ENCODE measurements at regions not wholly inside any gene's neighbourhood (a gene's known extent, or its start where the extent isn't known, plus 50 kb on each side); places are given as distances from the start of the nearest gene placed in this dataset.

DNA sequence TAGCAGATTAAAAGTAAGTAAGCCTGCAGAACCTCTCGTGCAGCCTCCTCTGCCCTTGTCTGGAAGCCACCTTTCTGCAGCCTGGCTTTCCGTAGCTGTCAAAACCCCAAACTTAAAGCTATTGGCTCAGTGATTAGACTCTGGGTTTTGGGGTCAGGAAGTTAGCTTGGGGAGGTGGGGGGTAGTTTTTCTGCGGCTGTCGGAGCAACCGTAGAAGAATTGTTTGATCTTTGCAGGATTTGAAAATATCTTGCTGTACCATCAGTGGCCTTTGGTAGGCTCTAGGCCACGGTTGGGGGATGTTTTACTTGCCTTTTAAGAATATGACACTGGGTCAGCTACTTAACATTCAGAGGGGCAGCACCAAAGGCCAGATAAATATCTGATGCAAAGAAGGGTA lies 88.4 kb upstream of the RASGRP1 start:
- POLR2A ChIA-PET = no interaction called here

More for the DNA sequence above, 88.4 kb upstream of the RASGRP1 start:
- Histone ChIP-seq H3K4me2 (no peak overlapping the region), H3K9ac (no peak overlapping the region), H3K9me3 (no peaks in the 10 kb centered on the region), H3F3A (replicated peaks; ENCODE audit: insufficient read depth) (no peaks in the 10 kb centered on the region), H3K4me3 (ENCODE audit: low read depth in 2 of 2, low read length in 1 of 2) (no peak overlapping the region), H4K20me1 (ENCODE audit: insufficient read depth) (no peaks in the 10 kb centered on the region), H3K27me3 (ENCODE audit: insufficient read depth) (no peaks in the 10 kb centered on the region; the same call in 1 of the 2 replicates), H2AFZ (ENCODE audit: low read depth) (no peak overlapping the region), H3K79me2 (ENCODE audit: insufficient read depth) (no peaks in the 10 kb centered on the region), H3K27ac (ENCODE audit: low read depth in 2 of 2, low read length in 1 of 2) (no peak overlapping the region), H3K4me1 (ENCODE audit: control insufficient read depth in 1 of 2, insufficient read depth in 2 of 2, low read depth in 1 of 2, low read length in 1 of 2) (no peaks in the 10 kb centered on the region), H3K9me2 (no peaks in the 10 kb centered on the region), H3K36me3 (replicated peaks in 1 of 2; ENCODE audit: control insufficient read depth in 1 of 2, insufficient read depth in 2 of 2, low read length in 1 of 2) (no peaks in the 10 kb centered on the region)
- TF ChIP-seq, protein P1, sequence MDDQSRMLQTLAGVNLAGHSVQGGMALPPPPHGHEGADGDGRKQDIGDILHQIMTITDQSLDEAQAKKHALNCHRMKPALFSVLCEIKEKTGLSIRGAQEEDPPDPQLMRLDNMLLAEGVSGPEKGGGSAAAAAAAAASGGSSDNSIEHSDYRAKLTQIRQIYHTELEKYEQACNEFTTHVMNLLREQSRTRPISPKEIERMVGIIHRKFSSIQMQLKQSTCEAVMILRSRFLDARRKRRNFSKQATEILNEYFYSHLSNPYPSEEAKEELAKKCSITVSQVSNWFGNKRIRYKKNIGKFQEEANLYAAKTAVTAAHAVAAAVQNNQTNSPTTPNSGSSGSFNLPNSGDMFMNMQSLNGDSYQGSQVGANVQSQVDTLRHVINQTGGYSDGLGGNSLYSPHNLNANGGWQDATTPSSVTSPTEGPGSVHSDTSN (IDR thresholded peaks at IDR 0.05) = no peak
- TF ChIP-seq YY1 (IDR thresholded peaks at IDR 0.05; ENCODE audit: low read depth) (no peak), MAX (IDR thresholded peaks at IDR 0.05; ENCODE audit: low read depth) (no peak), TAF1 (IDR thresholded peaks at IDR 0.05; ENCODE audit: borderline replicate concordance, low read depth, low read length) (no peak), ELF1 (IDR thresholded peaks at IDR 0.05) (no peak), USF2 (IDR thresholded peaks at IDR 0.05; ENCODE audit: borderline replicate concordance, low read depth, low read length) (no peak), CTCF (IDR thresholded peaks at IDR 0.05) (no peak), SMC3 (IDR thresholded peaks at IDR 0.05; ENCODE audit: low read depth, low read length) (no peak), ZBTB33 (IDR thresholded peaks at IDR 0.05; ENCODE audit: borderline replicate concordance, low read depth) (no peak)
- CTCF ChIA-PET = interaction anchor here (0.8 to 3.3 kb wide), 6 partner anchors 15 to 180 kb away, joined by 3 to 12 read pairs (median 4); no protein-coding TSS in a partner anchor
- DNase-seq = no peak
- 60% methylated on average over 6 of the region's 6 CpGs for WGBS (ENCODE audit: low lambda C conversion rate)

All from SK-N-SH (cell line).